H1 (cell line): ENCODE measurements at regions not wholly inside any gene's neighbourhood (a gene's known extent, or its start where the extent isn't known, plus 50 kb on each side); places are given as distances from the start of the nearest gene placed in this dataset.

Experiments
- BACH1 ChIP-seq: IDR thresholded peaks from 2 replicates; pipeline ENCODE4 v1.6.1; 2012; ENCODE audit warnings: low read length, improper control_type of control experiment
- BCL11A ChIP-seq, 2 experiments: IDR thresholded peaks; one replicate each; pipeline ENCODE4 v1.6.1; 2011; ENCODE audit warnings: low read depth in 2 of 2, low read length in 2 of 2, mild to moderate bottlenecking in 2 of 2
- EP300 ChIP-seq, 2 experiments: IDR thresholded peaks; 1 replicate in 1 of 2; 2 replicates in 1 of 2; pipeline ENCODE4 v1.6.1; 2011 to 2012; ENCODE audit warnings: low read depth in 2 of 2, low read length in 2 of 2, mild to moderate bottlenecking in 2 of 2, borderline replicate concordance in 1 of 2, inconsistent platforms in 1 of 2, moderate library complexity in 1 of 2
- GTF2F1 ChIP-seq: IDR thresholded peaks from 2 replicates; pipeline ENCODE4 v1.6.1; 2012; ENCODE audit warnings: low read depth, low read length, improper control_type of control experiment, borderline replicate concordance
- HDAC6 ChIP-seq: IDR thresholded peaks from one replicate; pipeline ENCODE4 v1.7.1; 2012; ENCODE audit warnings: low read depth, mild to moderate bottlenecking, inconsistent platforms, low read length, moderate library complexity
- JUND ChIP-seq: IDR thresholded peaks from 2 replicates; pipeline ENCODE4 v1.6.1; 2011; ENCODE audit warnings: mild to moderate bottlenecking, improper control_type of control experiment, low read length
- KDM4A ChIP-seq: IDR thresholded peaks from one replicate; pipeline ENCODE4 v1.7.1; 2012; ENCODE audit warnings: low read depth, mild to moderate bottlenecking, moderate library complexity, low read length, inconsistent platforms; ENCODE audit not compliant: severe bottlenecking
- TAF7 ChIP-seq: optimal IDR thresholded peaks from 2 replicates; pipeline ENCODE3; 2011; ENCODE audit warnings: low read depth, mild to moderate bottlenecking, inconsistent platforms, low read length, moderate library complexity, borderline replicate concordance
- TF ChIP-seq, protein P1 (sequence below): fragments of 300-600 bp; sonication (generic); IDR thresholded peaks from 2 replicates; pipeline ENCODE4 v1.7.1; 2012; ENCODE audit warnings: low read length, moderate library complexity, mild to moderate bottlenecking, inconsistent platforms; ENCODE audit not compliant: insufficient replicate concordance

DNA sequence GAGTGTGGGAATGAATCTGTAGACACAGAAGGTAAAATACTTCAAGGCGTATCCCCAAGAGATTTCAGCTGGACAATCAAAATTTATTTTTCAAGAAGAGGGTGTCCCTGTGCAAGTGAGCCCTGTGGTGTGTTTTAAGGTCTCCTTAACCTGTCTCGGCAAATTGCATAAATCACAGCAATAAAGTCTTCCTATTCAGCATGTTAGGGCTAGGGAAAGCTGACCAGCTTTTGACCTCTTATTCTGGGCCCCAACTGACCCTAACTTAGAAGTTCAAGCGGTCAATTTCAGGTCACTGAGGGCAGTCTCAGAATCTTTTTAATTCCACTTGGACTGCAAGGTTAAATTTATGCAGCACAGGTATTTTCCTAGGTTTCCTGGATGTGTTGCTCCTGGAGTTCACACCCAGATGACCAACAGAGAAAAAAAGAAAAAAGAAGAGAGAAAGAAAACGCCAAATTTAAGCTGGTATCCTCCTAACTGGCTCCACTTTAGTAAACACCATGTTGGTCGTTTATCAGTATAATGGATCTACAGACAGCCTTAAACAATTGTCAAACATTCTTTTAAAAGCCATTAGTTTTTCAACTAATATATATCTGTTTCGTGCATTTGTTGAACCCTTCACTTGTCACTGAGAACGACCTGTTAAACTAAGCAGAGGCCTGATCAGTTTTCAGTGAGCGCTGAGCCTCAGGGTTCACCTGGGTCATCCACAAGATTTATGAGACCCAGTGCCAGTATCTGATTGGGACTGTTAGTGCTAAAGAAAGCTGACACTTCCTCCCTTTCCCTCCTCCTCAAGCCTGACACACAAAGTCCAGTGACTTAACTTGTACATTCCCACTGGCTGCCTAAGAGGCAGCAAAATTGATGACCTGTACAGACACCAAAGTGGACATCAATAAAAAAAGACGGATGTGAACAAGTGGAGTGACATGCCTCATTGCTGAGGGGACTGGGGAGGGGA is 546.1 kb downstream of the NR2F1-AS1 start (continued):
- TF ChIP-seq, protein P1, sequence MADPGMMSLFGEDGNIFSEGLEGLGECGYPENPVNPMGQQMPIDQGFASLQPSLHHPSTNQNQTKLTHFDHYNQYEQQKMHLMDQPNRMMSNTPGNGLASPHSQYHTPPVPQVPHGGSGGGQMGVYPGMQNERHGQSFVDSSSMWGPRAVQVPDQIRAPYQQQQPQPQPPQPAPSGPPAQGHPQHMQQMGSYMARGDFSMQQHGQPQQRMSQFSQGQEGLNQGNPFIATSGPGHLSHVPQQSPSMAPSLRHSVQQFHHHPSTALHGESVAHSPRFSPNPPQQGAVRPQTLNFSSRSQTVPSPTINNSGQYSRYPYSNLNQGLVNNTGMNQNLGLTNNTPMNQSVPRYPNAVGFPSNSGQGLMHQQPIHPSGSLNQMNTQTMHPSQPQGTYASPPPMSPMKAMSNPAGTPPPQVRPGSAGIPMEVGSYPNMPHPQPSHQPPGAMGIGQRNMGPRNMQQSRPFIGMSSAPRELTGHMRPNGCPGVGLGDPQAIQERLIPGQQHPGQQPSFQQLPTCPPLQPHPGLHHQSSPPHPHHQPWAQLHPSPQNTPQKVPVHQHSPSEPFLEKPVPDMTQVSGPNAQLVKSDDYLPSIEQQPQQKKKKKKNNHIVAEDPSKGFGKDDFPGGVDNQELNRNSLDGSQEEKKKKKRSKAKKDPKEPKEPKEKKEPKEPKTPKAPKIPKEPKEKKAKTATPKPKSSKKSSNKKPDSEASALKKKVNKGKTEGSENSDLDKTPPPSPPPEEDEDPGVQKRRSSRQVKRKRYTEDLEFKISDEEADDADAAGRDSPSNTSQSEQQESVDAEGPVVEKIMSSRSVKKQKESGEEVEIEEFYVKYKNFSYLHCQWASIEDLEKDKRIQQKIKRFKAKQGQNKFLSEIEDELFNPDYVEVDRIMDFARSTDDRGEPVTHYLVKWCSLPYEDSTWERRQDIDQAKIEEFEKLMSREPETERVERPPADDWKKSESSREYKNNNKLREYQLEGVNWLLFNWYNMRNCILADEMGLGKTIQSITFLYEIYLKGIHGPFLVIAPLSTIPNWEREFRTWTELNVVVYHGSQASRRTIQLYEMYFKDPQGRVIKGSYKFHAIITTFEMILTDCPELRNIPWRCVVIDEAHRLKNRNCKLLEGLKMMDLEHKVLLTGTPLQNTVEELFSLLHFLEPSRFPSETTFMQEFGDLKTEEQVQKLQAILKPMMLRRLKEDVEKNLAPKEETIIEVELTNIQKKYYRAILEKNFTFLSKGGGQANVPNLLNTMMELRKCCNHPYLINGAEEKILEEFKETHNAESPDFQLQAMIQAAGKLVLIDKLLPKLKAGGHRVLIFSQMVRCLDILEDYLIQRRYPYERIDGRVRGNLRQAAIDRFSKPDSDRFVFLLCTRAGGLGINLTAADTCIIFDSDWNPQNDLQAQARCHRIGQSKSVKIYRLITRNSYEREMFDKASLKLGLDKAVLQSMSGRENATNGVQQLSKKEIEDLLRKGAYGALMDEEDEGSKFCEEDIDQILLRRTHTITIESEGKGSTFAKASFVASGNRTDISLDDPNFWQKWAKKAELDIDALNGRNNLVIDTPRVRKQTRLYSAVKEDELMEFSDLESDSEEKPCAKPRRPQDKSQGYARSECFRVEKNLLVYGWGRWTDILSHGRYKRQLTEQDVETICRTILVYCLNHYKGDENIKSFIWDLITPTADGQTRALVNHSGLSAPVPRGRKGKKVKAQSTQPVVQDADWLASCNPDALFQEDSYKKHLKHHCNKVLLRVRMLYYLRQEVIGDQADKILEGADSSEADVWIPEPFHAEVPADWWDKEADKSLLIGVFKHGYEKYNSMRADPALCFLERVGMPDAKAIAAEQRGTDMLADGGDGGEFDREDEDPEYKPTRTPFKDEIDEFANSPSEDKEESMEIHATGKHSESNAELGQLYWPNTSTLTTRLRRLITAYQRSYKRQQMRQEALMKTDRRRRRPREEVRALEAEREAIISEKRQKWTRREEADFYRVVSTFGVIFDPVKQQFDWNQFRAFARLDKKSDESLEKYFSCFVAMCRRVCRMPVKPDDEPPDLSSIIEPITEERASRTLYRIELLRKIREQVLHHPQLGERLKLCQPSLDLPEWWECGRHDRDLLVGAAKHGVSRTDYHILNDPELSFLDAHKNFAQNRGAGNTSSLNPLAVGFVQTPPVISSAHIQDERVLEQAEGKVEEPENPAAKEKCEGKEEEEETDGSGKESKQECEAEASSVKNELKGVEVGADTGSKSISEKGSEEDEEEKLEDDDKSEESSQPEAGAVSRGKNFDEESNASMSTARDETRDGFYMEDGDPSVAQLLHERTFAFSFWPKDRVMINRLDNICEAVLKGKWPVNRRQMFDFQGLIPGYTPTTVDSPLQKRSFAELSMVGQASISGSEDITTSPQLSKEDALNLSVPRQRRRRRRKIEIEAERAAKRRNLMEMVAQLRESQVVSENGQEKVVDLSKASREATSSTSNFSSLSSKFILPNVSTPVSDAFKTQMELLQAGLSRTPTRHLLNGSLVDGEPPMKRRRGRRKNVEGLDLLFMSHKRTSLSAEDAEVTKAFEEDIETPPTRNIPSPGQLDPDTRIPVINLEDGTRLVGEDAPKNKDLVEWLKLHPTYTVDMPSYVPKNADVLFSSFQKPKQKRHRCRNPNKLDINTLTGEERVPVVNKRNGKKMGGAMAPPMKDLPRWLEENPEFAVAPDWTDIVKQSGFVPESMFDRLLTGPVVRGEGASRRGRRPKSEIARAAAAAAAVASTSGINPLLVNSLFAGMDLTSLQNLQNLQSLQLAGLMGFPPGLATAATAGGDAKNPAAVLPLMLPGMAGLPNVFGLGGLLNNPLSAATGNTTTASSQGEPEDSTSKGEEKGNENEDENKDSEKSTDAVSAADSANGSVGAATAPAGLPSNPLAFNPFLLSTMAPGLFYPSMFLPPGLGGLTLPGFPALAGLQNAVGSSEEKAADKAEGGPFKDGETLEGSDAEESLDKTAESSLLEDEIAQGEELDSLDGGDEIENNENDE: no peak
- no peak for TF ChIP-seq JUND
- no peak for TF ChIP-seq KDM4A
- TF ChIP-seq EP300 (IDR thresholded peaks at IDR 0.05; ENCODE audit: borderline replicate concordance in 1 of 2, low read depth in 2 of 2, low read length in 2 of 2): no peak
- no peak for TF ChIP-seq HDAC6
- no peak for TF ChIP-seq BCL11A (IDR thresholded peaks at IDR 0.05; ENCODE audit: low read depth in 2 of 2, low read length in 2 of 2)
- no peak for TF ChIP-seq GTF2F1
- no peak for TF ChIP-seq TAF7
- no peak for TF ChIP-seq BACH1
